ENCODE measurements at regions not wholly inside any gene's neighbourhood (a gene's known extent, or its start where the extent isn't known, plus 50 kb on each side); places are given as distances from the start of the nearest gene placed in this dataset.
"Not testable (repeated sequence)": the region's sequence is repeated elsewhere in the genome, so short reads cannot be mapped to it uniquely, and the experiment has no call there.

DNA sequence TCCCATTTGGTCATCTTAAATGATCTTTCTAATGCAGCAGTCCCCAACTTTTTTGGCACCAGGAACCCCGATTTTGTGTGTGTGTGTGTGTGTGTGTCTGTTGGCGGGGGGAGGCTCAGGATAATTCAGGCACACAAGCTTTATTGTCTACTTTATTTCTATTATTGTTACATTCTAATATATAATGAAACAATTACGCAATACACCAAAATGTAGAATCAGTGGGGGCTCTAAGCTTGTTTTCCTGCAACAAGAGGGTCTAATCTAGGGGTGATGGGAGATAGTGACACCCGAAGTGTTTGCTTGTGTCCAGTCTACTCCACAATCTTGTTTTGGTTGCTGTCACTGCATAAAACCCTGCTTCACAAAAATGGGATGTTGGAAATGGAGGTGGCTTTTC, 621.1 kb upstream of the LRFN5 start:
- no peak for DNase-seq
- intact Hi-C loops (cut with DNase I): no loop called here

GRCh38 chr14:40983604-40984003, 623.1 kb upstream of the LRFN5 start:
- DNase-seq: no peak
- intact Hi-C loops (cut with DNase I): no loop called here

DNA sequence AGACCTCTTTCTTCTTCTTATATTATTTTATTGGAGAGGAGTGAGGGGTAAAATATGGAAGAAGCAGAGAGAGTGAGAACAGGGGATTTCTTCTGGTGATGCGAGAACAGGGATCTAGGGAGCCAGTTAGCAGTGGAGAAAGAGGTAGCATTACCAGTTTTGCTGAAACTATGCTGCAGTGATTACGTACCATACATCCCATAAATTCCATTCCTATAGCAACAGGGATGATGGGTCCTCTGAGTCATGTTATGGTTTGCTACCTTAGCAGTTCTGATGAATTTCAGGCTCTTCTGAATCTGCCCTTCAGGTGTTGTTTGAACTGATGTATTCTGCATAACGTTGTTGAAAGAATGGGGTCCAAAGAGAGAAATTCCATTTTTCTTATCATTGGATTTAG, 625.4 kb upstream of the LRFN5 start:
- no peak for DNase-seq
- intact Hi-C loops (cut with DNase I): no loop called here

DNA sequence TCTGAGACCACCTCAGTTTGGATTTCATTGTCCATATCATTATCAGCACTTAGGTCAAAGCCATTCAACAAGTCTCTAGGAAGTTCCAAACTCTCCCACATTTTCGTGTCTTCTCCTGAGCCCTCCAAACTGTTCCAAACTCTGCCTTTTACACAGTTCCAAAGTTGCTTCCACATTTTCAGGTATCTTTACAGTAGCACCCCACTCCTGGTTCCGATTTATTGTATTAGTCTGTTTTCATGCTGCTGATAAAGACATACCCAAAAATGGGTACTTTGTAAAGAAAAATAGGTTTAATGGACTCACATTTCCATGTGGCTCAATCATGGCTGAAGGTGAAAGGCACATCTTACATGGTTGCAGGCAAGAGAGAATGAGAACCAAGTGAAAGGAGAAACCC, 646.4 kb upstream of the LRFN5 start:
- intact Hi-C loops (cut with DNase I); DNase-seq: not testable (repeated sequence)

- DNase-seq: no peak
- intact Hi-C loops (cut with DNase I): no loop called here
Observed at GRCh38 chr14:40955131-40955505, 651.6 kb upstream of the LRFN5 start.

- intact Hi-C loops (cut with DNase I); DNase-seq: not testable (repeated sequence)
Observed at GRCh38 chr14:40954448-40955130, 652.1 kb upstream of the LRFN5 start.

DNA sequence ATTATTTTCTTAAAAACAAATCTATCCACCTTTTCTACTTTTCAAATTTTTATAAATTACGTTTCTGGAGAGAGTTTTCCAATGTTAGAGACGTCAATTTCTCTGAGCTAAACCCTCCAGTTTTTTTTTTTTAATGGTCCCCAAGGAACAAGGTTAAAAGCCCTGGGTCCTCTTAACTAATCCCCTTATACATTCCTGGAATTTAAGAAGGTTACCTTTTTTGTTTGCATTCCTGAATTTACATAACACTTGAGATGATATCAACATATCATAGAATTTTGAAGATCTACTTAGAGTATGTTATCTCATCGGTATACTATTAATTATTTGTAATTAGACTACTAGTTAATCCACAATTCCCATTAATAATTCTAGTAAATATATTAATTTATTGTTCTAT, 662.2 kb upstream of the LRFN5 start:
- DNase-seq: no peak
- intact Hi-C loops (cut with DNase I): no loop called here

GRCh38 chr14:40936861-40937260, 669.8 kb upstream of the LRFN5 start:
- intact Hi-C loops (cut with DNase I): no loop called here
- DNase-seq: no peak

DNA sequence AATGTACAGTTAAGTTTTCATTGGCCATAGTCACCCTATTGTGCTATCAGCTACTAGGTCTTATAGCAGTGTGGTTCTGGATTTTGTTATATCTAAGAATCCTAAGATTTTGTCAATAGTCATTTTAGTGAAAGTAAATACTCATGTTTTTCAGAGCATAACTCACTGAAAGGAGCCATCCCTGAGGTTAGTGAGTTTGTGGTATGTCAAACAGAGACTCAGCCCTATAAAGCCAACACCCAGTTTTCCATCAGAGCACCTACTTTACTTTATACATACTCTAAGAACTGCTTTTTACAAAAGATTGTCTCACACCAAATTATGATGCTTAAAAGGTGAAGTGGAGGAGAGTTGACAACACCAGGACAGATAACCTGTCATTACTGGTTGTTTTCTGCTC, 686.3 kb upstream of the LRFN5 start:
- DNase-seq: no peak
- intact Hi-C loops (cut with DNase I): no loop called here

- DNase-seq: no peak
Observed at GRCh38 chr14:40911141-40911540, 695.5 kb upstream of the LRFN5 start.

GRCh38 chr14:40909906-40910305, 696.8 kb upstream of the LRFN5 start:
- DNase-seq: no peak
- intact Hi-C loops (cut with DNase I): no loop called here

More at GRCh38 chr14:40911141-40911540, 695.5 kb upstream of the LRFN5 start:
- intact Hi-C loops (cut with DNase I): no loop called here

DNA sequence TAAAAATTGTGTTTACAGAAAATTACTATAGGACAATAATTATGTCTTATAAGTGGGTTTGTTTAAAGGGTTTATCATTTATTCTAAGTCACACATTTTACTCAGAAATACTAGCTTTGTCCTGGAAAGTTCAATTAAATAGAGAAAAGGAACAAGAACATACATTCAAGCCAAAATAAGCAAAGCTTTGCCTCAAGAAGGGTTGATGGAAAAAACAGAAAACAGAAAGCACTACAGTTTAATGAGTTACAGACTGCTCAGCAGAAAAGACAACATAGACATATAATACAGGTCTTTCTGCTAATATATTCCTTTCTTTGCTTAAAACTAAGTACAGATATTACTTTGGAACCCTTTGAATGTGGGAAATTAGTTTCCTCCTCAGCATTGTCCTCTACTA, 703.0 kb upstream of the LRFN5 start:
- intact Hi-C loops (cut with DNase I): no loop called here
- no peak for DNase-seq

- DNase-seq: no peak
- intact Hi-C loops (cut with DNase I): no loop called here
Observed at GRCh38 chr14:40899435-40899834, 707.2 kb upstream of the LRFN5 start.

DNA sequence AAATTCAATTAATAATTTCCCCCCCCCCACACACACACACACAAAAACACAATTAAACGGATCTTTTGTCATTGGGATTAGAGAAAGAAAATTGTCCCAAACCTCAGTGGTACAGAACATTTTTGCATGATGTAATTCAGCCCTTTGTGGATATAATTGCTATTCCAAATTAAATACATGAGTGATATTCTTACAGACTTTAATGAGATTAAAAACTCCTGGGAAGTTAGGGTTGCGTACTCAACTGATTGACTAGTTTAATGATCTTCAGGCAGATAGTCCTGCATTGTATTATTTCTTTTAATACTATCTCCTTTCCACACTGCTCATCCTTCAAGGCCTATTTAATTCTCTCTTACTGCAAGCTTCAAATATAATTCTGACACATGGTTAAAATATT, 711.8 kb upstream of the LRFN5 start:
- intact Hi-C loops (cut with DNase I): no loop called here
- DNase-seq: no peak

- no peak for DNase-seq
- intact Hi-C loops (cut with DNase I): no loop called here
Observed at GRCh38 chr14:40889126-40889525, 717.5 kb upstream of the LRFN5 start.

DNA sequence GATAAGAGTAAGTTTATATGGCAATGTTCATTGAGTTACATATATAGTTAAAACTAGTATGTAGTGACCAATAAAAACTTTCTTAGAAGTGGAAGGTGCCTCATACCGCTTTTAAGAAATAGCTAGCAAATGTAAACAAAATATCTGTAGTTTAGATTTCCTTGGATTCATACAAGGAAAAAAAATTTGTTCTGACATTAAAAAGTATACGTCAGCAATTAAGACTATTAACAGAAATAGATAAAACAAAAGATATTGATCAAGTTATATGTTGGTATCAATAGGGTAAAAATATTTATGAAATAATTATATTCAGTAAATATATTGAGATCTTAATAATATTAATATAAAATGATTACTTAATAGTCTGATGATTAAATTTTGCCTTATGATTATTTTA, 718.8 kb upstream of the LRFN5 start:
- DNase-seq: no peak
- intact Hi-C loops (cut with DNase I): no loop called here

DNA sequence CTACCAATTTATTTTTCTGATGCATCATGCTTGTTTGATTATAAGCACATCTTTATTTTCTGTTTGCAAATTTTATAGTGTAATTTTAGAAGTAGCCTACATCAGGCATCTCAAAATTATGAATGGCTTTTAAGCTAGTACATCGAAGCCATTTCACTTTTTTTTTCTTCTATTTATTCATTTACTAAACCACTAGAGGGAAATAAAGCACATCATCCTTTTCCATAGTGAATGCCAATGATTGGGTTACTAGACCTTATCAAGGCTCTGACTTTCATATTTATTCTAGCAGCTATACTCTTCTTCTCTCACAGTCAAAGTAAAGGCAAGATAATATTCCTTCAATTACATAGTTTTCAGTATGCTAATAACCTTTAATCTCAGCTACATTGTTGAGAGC, 736.4 kb upstream of the LRFN5 start:
- DNase-seq: no peak
- intact Hi-C loops (cut with DNase I): no loop called here

- intact Hi-C loops (cut with DNase I): no loop called here
- DNase-seq: no peak
Observed at GRCh38 chr14:40859055-40859454, 747.6 kb upstream of the LRFN5 start.

DNA sequence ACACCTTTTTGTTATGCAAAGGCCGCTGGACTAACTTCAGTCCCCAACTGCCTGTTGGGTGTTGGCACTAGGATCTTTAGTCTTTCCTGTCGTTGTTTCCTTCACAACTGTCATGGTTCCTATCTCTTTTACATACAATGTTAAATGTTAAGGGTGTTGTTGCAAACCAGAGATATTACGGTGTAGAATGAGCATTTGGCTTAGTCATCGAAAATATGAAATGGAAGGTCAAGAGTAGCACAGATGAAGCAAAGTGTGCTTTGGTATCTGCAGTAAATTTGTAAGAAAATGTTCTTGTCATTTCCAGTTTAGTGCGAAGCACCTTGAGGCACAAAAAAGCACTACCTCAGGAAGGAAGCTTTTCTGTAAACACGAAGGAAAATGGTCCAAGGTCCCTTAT, 751.3 kb upstream of the LRFN5 start:
- intact Hi-C loops (cut with DNase I): no loop called here
- no peak for DNase-seq

GRCh38 chr14:40850191-40850590, 756.5 kb upstream of the LRFN5 start:
- intact Hi-C loops (cut with DNase I): no loop called here
- DNase-seq: no peak

- DNase-seq: no peak
- intact Hi-C loops (cut with DNase I): no loop called here
Observed at GRCh38 chr14:40847480-40847879, 759.2 kb upstream of the LRFN5 start.

DNA sequence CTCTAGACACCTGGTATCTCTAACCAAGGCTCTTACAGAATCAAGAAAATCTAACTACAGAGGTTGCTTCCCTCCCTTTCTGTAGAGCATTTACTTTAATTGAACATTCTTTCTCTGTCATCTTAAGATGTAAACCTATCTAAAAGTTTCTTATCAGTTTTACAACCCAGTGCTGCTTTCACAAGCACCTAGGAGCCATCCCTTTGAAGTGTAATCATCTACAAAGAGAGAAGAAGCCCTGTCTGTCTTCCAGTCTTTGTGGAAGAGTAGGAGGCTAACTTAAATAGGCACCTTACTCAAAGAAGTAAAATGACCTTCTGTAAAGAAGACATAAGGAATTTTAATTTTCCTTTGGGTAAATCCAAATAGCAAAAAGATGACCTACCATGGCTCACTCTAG, 763.9 kb upstream of the LRFN5 start:
- intact Hi-C loops (cut with DNase I): no loop called here
- no peak for DNase-seq
